ENCODE measurements at regions not wholly inside any gene's neighbourhood (a gene's known extent, or its start where the extent isn't known, plus 50 kb on each side); places are given as distances from the start of the nearest gene placed in this dataset.

- no peak for TF ChIP-seq EP300 (IDR thresholded peaks at IDR 0.05)
- TF ChIP-seq POLR2A (IDR thresholded peaks at IDR 0.05; ENCODE audit: low read depth), result no peak
- TF ChIP-seq CTCF (IDR thresholded peaks at IDR 0.05), result no peak
These were observed 185.2 kb upstream of the RTL1 start for GRCh38 chr14:101088714-101089113.
